22Rv1 (cell line): ENCODE measurements at regions not wholly inside any gene's neighbourhood (a gene's known extent, or its start where the extent isn't known, plus 50 kb on each side); places are given as distances from the start of the nearest gene placed in this dataset.

Source experiments
- H3K27ac ChIP-seq: fragments of 450-650 bp; 2 replicates; pipeline ENCODE4 v1.5.1; 2017
- ZFX ChIP-seq: fragments of 450-650 bp; IDR thresholded peaks from 2 replicates; pipeline ENCODE4 v1.6.1; 2017; ENCODE audit warnings: antibody characterized with exemption, borderline replicate concordance
- TF ChIP-seq, protein P1 (sequence below): fragments of 450-650 bp; IDR thresholded peaks from 2 replicates; pipeline ENCODE4 v1.5.1; 2017; ENCODE audit warnings: mild to moderate bottlenecking

DNA sequence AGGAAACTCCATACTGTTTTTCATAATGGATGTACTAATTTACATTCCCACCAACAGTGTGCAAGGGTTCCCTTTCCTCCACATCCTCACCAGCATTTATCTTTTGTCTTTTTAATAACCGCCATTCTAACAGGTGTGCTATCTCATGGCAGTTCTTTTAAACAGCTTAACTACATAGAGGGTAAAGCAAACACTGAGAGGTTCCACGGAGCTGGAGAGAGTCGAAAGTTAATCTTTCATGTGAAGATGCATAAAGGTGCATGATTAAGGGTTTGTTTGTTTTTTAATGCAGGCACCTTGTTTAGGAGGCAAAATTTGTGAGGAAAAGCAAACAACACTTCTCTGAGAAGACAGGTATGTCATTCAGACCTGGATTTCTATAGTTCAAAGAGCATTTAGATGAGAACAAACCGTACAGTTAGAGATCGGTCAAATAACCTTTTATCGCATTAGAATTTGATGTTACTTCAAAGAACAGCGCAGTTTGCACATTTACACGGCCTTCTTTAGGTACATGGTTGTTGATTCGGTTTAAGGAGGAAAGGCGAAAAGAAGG lies 193.9 kb downstream of the RBM26 start:
- no peak overlapping the region for H3K27ac ChIP-seq
- TF ChIP-seq, protein P1, sequence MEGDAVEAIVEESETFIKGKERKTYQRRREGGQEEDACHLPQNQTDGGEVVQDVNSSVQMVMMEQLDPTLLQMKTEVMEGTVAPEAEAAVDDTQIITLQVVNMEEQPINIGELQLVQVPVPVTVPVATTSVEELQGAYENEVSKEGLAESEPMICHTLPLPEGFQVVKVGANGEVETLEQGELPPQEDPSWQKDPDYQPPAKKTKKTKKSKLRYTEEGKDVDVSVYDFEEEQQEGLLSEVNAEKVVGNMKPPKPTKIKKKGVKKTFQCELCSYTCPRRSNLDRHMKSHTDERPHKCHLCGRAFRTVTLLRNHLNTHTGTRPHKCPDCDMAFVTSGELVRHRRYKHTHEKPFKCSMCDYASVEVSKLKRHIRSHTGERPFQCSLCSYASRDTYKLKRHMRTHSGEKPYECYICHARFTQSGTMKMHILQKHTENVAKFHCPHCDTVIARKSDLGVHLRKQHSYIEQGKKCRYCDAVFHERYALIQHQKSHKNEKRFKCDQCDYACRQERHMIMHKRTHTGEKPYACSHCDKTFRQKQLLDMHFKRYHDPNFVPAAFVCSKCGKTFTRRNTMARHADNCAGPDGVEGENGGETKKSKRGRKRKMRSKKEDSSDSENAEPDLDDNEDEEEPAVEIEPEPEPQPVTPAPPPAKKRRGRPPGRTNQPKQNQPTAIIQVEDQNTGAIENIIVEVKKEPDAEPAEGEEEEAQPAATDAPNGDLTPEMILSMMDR = no peak
- TF ChIP-seq ZFX = no peak

DNA sequence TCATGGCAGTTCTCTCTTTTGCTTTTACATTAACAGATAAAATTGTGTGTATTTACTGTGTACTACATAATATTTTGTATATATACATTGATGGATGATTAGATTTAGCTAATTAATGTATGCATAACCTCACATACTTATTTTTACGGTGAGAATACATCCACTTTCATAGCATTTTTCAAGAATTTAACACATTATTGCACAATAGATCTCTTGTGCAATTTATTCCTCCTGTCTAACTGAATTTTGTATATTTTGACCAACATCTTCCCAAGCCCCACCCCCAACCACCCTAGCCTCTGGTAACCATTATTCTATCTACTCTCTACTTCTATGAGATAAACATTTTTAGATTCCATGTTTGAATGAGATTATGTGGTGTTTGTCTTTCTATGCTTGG lies 194.7 kb downstream of the RBM26 start:
- no peak overlapping the region for H3K27ac ChIP-seq
- TF ChIP-seq ZFX = no peak

DNA sequence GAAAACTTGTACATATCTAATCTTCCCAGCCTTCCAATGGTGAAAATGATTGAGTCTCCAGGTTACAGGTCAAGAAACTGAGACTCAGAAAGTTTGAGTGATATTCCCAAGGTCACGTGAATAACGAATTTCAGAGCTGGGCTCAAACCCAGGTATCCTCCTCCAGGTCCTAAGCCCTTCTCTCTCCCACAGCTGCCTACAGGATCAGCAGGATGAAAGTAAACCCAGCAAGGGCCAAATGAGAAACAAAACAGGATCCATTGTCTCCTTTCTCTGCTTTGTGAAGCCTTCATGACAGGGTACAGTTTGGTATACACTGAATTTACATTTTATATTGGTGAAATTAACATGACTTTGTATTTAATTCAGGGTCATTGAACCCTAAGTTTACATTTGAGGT lies 208.1 kb downstream of the RBM26 start:
- no peak overlapping the region for H3K27ac ChIP-seq
- no peak for TF ChIP-seq ZFX
- TF ChIP-seq, protein P1 = no peak

DNA sequence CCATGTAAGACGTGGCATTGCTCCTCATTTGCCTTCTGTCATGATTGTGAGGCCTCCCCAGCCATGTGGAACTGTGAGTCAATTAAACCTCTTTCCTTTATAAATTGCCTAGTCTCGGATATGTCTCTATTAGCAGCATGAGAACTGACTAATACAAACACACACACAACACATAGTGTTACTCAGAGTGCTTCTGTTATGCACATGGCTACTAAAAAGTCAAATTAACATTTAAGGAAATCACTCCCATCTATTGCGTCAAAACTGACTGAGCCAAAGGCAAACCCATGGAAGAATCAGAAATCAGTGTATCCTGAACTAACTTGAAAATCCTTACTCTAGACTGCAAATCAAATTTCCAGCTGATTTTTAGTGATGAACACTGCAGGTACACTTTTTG lies 209.2 kb downstream of the RBM26 start:
- TF ChIP-seq, protein P1 = no peak
- TF ChIP-seq ZFX = no peak

DNA sequence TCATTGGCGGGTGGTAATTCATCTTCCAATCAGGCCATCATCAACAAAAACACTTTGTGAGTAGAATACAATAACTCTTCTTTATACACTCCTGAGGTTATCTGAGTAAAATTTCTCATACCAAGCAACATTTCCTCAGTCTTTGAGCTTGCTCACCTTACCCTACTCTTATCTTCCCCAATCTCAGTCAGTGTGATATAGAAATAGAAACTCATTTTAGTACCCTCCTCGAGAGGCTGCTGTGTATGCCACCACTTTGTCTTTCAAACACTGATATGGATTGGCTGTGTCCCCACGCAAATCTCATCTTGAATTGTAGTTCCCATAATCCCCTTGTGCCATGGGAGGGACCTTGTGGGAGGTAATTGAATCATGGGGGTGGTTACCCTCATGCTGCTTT lies 209.7 kb downstream of the RBM26 start:
- no peak overlapping the region for H3K27ac ChIP-seq

More for the DNA sequence above, 209.2 kb downstream of the RBM26 start:
- H3K27ac ChIP-seq = no peak overlapping the region

DNA sequence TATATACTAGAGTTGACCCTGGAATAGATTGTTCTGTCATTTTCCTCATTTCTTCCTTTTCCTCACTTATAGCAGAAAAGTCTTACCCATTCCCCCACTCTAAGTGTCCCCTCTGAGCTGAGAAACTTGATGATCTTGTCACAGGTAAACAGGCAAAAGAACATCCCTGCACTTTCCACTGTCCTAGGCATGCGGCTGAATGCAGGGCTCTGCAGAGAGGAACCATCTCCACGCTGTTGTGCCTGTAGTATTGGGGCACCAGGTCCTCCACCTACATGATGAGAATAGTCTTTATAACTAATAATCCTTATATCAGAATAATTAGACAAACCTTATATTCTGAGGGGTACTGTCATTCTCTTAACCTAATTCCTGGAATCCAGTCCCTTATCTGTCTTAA lies 211.3 kb downstream of the RBM26 start:
- no peak for TF ChIP-seq ZFX
- TF ChIP-seq, protein P1 = no peak
- no peak overlapping the region for H3K27ac ChIP-seq

More for the DNA sequence above, 209.7 kb downstream of the RBM26 start:
- TF ChIP-seq, protein P1 = no peak
- no peak for TF ChIP-seq ZFX

DNA sequence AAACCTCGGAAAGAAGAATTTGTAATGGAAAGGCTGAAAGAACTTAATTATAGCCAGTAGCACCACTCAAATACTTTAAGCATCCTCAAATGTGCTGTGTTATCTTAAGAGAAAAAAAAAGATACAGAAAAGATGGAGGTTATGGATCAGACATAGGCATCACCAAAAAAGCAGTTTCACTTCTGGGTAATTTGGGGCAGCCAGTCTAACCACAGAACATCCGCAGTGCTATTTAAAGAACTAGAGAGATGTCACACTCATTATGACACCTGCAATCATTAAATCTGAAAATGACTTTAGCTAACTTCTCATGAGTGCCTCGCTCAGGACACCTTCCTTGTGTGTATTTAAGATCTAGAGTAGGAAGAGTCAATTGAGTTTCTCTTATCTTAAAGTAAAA lies 211.8 kb downstream of the RBM26 start:
- TF ChIP-seq ZFX = no peak
- TF ChIP-seq, protein P1 = no peak
- no peak overlapping the region for H3K27ac ChIP-seq

DNA sequence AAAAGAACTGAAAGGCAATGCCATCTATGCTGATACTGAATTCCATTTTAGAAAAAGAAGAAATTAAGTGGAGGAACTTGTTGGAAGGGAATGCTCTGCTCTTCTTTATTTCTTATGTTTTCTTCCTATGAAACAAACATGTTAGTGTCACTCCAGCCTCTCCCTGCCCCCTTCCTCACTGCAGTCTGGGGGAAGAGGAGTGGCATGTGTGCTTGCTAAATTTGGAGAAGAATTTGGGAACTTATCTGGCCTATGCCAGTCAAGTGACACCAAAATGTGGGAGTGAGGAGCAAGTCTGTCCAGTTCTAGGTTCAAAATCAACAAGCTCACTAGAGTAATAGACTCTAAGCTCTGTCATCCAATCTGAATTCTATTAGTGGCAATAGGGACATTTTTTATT lies 214.6 kb downstream of the RBM26 start:
- no peak overlapping the region for H3K27ac ChIP-seq
- no peak for TF ChIP-seq ZFX
- TF ChIP-seq, protein P1 = no peak
